T1000 (cell line): ENCODE measurements at regions not wholly inside any gene's neighbourhood (a gene's known extent, or its start where the extent isn't known, plus 50 kb on each side); places are given as distances from the start of the nearest gene placed in this dataset.
"Not testable (repeated sequence)": the region's sequence is repeated elsewhere in the genome, so short reads cannot be mapped to it uniquely, and the experiment has no call there.

Experiments
- DNase-seq: peaks from one replicate; lab custom pipeline; 2025; ENCODE audit warnings: mixed read lengths; lab: John Stamatoyannopoulos, UW

DNA sequence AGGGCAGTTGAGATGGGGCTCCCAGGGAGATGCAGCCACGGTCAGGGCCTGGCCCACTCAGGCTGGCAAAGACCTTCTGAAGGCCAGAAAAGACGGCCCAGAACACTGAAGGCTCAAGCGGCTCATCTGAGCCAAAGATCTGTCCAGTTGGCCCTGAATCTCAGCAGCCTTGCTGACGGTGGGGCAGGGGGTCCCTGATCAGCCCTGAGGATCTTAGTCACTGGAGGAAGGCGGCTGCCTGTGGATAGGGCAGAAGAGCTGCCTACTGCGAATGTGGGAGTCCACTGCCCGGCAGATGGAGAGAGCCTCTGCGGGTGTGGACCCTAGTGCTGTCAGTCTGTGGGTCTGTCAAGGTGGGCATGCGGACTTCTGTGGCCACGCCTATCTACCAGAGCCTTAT, 1738.2 kb downstream of the TP53TG3F start:
- no peak for DNase-seq

DNA sequence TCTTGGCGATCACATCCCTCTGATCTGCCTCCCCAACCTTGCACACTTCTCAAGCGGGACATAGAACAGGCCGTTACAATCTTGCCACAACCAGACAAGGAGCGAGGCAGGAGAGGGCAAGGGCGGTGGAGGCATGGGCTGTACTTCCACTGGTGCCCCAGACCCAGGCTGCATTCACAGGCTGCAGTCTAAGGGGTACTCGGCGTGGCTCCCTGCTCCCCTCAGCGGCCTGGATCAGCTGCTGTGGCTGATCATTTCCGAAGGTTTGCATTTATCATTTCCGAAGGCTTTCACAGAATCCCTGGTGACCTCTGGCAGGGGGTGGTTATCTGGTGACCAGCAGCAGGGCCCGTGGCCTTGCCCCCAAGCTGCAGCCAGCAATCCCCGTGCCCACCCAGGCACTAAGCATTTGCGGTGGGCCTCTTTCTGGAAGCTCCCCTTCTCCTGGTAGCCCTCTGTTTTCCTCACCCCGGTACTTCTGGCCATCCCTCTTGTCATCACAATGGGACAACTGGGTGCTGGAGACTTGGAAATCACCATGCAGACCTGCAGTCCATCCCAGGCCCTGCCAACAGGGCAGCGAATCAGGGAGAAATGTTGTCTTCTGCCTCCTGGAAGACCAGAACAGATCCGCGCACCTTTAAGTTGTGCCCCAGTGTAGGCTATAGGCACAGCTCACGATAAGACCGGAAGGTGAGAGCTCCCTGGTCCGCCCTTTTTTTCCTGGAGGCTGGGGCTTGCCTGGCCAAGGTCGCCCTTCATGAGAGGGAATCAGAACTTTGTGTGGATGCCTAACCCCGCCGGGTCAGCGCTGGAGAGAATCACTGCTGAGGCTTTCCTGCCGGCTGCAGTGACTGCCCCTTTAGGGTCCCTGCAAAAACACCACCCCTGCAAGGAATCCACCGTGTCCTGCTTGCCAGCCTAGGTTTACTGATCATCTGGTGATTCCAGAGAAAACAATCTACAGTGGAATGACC, 1739.1 kb downstream of the TP53TG3F start:
- DNase-seq, result no peak

DNA sequence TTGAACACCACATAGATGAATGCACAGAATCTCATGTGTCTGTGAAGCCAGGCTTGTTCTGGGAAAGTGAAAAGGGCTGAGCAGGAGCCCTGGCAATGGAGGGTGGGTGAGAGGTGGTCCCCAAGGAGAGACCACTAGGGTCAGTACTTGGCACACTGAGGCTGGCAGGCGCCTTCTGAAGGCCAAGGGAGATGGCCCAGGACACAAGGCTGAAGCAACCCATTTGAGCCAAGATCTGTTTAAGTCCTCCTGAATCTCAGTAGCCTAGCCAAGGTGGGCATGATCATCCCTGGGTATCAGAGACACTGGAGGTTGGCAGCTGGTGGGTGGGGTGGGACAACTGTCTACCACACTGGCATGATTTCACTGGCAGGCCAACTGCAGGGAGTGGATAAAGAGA, 1741.2 kb downstream of the TP53TG3F start:
- DNase-seq, result no peak

DNA sequence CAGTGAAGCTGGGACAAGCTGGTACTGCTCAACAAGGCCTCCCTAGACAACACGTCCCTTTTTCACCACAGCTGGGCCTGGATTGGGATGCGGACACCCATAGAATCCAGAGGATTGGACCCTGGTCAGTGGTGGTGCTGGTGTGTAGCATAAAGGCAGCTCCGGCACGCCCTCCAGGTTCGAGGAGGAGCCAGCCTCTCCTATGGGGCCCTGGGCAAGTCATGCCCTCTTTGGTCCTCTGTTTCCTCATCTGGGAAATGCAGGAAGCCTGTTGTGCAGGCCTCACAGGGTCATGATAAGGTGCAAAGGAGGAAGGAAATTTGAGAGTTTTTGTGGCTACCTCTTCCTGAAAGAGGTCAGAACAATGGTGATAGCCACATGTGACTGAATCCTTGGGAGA, 1741.7 kb downstream of the TP53TG3F start:
- no peak for DNase-seq

DNA sequence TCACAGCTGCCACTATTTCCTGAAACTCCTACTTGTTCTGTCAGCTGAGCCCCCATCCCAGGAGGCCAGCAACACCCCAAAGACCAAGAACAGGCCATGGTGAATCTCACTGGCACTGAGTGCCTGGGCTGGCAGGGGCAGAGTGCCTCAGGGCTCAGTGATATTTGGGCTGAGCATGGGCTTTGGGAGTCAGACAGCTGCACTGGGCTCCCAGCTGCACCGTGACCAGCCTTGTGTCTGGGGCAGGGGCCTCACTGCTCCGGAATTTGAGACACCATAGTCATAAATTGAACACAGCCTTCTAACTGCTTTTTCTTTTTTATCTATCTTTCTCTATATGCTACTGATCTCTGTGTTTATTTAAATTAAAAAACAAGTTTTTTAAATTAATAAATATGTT, 1744.2 kb downstream of the TP53TG3F start:
- DNase-seq, result no peak

DNA sequence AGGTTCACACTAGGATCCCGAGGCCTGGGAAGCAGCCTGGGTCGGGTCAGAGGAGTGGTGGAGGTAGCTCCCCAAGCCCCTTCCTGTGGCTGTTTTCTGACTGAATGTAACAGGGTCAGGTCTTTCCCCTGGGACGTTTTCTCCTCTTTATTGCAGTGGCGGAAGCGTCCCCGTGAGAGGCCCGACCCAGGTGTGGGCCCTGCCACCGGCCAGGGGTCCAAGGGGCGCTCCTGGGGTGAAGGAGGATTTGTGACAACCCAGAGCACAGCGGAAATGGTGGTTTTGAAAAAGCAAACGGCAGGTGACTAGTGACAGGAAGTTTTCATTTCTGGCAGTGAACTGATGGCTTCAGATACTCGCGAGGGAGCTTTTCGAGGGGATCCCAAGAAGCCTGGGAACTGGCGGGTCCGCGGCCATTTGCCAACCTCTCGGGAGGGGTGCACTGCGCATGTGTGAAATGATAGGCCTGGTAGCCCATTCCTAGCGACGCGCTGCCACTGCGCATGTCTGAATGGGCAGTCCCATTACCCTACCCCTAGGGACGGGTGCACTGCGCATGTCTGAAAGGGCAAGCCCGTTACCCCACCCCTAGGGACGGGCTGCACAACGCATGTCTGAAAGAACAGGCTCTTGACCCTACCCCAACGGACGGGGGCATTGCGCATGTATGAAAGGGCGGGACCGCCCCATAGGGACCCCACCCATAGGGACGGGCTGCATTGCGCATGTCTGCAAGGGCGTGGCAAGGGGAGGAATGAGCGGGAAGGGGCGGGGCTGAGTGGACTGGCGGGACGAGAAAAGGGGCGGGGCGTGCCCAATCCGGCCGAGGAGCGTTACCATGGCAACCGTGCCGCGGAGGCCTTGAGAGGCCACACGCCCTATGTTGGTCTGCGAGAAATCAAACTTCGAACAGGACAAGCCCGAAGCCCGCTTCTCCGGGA, 1747.9 kb downstream of the TP53TG3F start:
- no peak for DNase-seq

GRCh38 chr16:35208001-35208935, 1748.9 kb downstream of the TP53TG3F start:
- DNase-seq, result no peak

GRCh38 chr16:35210681-35211433, 1751.4 kb downstream of the TP53TG3F start:
- no peak for DNase-seq

GRCh38 chr16:35214840-35215239, 1755.4 kb downstream of the TP53TG3F start:
- DNase-seq, result no peak

DNA sequence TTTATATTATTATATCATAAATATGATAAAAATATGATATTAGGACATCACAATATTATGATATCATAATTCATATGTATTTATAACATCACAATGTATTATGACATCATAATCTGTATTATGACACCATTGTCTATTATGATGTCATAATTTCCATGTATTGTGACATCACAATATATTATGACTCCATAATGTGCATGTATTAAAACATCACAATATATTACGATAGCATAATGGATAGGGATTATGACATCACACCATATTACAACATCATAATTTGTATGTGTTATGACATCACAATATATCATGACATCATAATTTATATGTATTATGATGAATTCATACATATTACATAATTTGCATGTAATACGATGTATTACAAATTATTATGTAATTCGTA, 1755.9 kb downstream of the TP53TG3F start:
- DNase-seq, result no peak

DNA sequence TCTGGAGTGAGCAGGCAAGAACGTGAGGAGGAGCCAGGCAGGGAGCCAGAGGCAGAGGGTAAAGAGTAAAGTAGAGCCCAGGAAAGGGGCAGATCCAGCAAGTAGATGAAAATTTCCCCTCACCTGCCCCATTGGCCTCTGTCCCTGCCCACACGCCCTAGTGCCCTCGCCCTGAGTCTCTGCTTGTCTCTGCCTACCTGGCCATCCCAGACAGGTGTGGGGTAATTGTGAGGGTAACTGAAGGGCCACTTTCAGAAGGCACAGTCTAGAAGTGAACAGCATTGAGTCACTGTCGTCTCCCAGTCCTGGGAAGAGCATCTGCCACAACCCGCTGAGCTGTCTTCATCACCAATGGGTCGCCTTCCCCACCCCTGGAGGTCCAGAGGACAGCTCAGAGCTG, 1756.8 kb downstream of the TP53TG3F start:
- not testable (repeated sequence) for DNase-seq

- DNase-seq, result no peak
Observed at GRCh38 chr16:35221482-35222185, 1762.2 kb downstream of the TP53TG3F start.

GRCh38 chr16:35234679-35235078, 1775.3 kb downstream of the TP53TG3F start:
- DNase-seq, result no peak

DNA sequence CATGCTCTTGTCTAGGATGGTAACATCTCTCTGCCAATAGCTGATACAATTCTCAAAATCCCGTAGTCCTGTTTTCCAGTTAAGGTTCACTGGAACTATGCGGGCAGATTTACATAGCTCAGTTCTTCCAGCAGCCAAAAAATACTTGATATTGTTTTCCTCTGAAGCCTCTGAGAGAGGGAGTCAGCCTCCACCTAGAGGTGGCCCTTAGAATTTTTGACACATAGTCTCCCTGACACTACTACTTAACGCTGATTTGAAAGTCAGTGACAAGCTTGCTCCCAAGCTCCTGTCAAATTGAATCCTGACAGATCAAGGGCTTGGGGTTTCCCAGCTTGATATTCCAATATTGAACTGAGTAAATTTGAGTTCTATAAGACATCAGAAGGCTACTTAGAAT, 1780.1 kb downstream of the TP53TG3F start:
- DNase-seq, result no peak

DNA sequence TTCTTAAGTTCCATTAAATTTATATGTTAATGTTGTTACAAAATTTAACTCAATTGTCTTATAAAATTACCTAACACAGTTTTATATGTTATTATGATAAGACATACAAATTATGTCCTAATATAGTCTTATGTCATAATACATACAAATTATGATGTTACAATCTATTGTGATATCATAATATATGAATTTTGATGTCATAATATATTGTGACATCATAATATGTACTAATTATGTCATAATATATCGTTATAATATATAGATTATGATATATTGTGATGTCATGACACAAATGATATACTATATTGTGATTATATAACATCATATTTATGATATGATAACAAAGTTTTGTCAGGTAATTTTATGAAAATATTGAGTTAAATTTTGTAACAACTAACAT, 1789.6 kb downstream of the TP53TG3F start:
- DNase-seq, result no peak

GRCh38 chr16:35252356-35252936, 1793.0 kb downstream of the TP53TG3F start:
- no peak for DNase-seq

DNA sequence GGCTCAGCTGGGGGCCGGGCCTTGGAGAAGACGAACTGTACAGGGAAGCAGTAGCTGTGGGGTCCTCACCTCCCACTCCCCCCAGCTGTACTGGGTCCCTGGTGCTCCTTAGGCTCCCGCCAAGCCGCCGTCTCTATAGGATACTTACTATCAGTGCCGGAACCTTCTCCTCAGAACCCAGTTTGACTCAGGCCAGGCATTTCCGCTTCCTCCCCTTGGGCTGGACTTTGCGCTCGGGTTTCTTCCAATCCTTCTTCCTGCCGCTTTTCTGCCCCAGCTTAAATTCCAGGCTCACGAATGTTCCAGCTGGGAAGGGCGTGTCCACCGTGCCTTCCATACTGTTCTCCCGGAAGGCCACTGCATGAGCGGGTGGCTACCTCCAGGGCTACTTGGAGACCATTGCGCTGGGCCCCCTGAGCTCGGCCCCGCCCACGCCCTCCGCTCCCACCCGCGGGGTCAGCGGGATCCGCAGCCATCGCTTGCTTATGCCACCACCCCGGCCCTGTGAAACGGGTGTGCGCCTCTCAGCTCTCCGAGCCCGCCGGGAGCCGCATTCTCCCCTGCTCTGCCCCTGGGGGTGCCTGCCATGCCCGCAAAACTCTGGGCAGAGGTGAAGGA, 1795.9 kb downstream of the TP53TG3F start:
- no peak for DNase-seq

GRCh38 chr16:35255816-35256215, 1796.4 kb downstream of the TP53TG3F start:
- no peak for DNase-seq

DNA sequence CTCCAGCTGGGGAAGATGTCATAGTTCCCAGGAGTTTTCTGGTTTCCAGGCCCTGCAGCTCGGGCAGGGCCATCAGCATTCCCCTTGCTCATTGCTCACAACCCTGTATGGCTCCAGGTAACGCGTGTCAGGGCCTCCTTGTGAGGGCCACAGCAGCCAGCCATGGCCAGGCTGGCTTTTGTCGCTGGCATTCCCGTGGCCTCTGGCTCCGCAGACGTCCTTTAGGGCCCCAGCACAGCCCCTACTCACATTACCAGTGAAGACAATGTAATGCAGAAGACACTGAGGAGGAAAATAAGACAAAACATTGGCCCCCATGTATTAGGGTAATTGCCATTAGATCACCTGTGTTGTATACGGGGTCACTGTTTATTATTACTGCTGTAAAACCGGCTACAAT, 1799.0 kb downstream of the TP53TG3F start:
- DNase-seq, result no peak
